Liver (tissue), 3 donors: ENCODE measurements at regions not wholly inside any gene's neighbourhood (a gene's known extent, or its start where the extent isn't known, plus 50 kb on each side); places are given as distances from the start of the nearest gene placed in this dataset.

ENCODE experiments used
- ATF3 ChIP-seq: IDR thresholded peaks from 2 replicates; pipeline ENCODE4 v1.6.1; 2016; ENCODE audit warnings: antibody characterized with exemption
- CTCF ChIP-seq: fragments of 150-350 bp; IDR thresholded peaks from 2 replicates; pipeline ENCODE4 v1.5.1; 2017; ENCODE audit warnings: improper control_type of control experiment, low read depth, low read length; ENCODE audit not compliant: missing input control
- JUND ChIP-seq, 2 donors: IDR thresholded peaks; 2 replicates each; pipeline ENCODE4 v1.6.1; 2016; ENCODE audit warnings: antibody characterized with exemption in 2 of 2
- RAD21 ChIP-seq, 2 donors: IDR thresholded peaks; 2 replicates each; pipeline ENCODE4 v1.6.1; 2016; ENCODE audit warnings: antibody characterized with exemption in 2 of 2, mild to moderate bottlenecking in 2 of 2
- YY1 ChIP-seq: IDR thresholded peaks from 2 replicates; pipeline ENCODE4 v1.6.1; 2016; ENCODE audit warnings: antibody characterized with exemption, mild to moderate bottlenecking
- donor health status: healthy.
- donor health status: healthy.

- TF ChIP-seq CTCF (no peak), RAD21 (IDR thresholded peaks at IDR 0.05) (no peak), JUND (IDR thresholded peaks at IDR 0.05) (no peak), ATF3 (no peak), YY1 (no peak)
Measured at GRCh38 chr13:22425087-22425486, 754.2 kb downstream of the FGF9 start.
